ENCODE measurements at regions not wholly inside any gene's neighbourhood (a gene's known extent, or its start where the extent isn't known, plus 50 kb on each side); places are given as distances from the start of the nearest gene placed in this dataset.

GRCh38 chr6:115310156-115310555 is 750.5 kb downstream of the FRK start (continued):
- TF ChIP-seq ZNF251 (CRISPR knock-in tag; IDR thresholded peaks at IDR 0.05) (no peak), ZFAT (CRISPR knock-in tag; conservative IDR thresholded peaks at IDR 0.05) (no peak)

- H3K36me3 ChIP-seq (replicated peaks in 1 of 2; ENCODE audit: control insufficient read depth in 1 of 2, insufficient read depth in 2 of 2, low read length in 2 of 2), result no peaks in the 10 kb centered on the region
- BruUV-seq (replicated peaks), result no TSS peak
- H3K9ac ChIP-seq (ENCODE audit: insufficient read depth, low read depth, low read length), result no peak overlapping the region
- FAIRE-seq (no peak), DNase-seq (ENCODE audit: low spot score) (no peak), ATAC-seq (no peak)
- in situ Hi-C loops (cut with HindIII; ENCODE audit: extremely low pct_ligation_motif_present, low pct_unique_long_range_greater_than_20kb) (no loop called here), intact Hi-C loops (cut with micrococcal nuclease; ENCODE audit: unreplicated experiment) (no loop called here)
- H3K4me1 ChIP-seq (ENCODE audit: insufficient read depth, low read length), result no peaks in the 10 kb centered on the region
- no peaks in the 10 kb centered on the region for H3K79me2 ChIP-seq (ENCODE audit: insufficient read depth, low read length)
- no peak overlapping the region for H3K4me3 ChIP-seq (replicated peaks in 1 of 3; ENCODE audit: insufficient read depth in 1 of 3, low read depth in 2 of 3, low read length in 3 of 3)
- CTCF ChIA-PET (ENCODE audit: low intra/inter-chr PET ratio, low total read pairs), result no interaction called here
- 3% methylated on average over 4 of the region's 4 CpGs for WGBS (ENCODE audit: low lambda C conversion rate)
- no peaks in the 10 kb centered on the region for H3K9me3 ChIP-seq (ENCODE audit: low read length)
- H3K27ac ChIP-seq (ENCODE audit: extremely low read length, insufficient read depth, low read length), result no peak overlapping the region
- no peaks in the 10 kb centered on the region for H3K27me3 ChIP-seq (ENCODE audit: control insufficient read depth in 1 of 2, insufficient read depth in 2 of 2, low read length in 2 of 2)
- POLR2A ChIA-PET, result no interaction called here
- TF ChIP-seq MZF1 (CRISPR knock-in tag; IDR thresholded peaks at IDR 0.05; ENCODE audit: borderline replicate concordance), result no peak
- no peak for TF ChIP-seq ZSCAN31 (CRISPR knock-in tag; IDR thresholded peaks at IDR 0.05; ENCODE audit: low read depth)
- no peak for TF ChIP-seq HOXD1 (CRISPR knock-in tag; IDR thresholded peaks at IDR 0.05)
- TF ChIP-seq ZMAT3 (CRISPR knock-in tag; conservative IDR thresholded peaks at IDR 0.05), result no peak
- TF ChIP-seq ZNF280D (CRISPR knock-in tag; IDR thresholded peaks at IDR 0.05), result no peak
- TF ChIP-seq RFX3 (CRISPR knock-in tag; IDR thresholded peaks at IDR 0.05), result no peak
- TF ChIP-seq ZSCAN22 (CRISPR knock-in tag; IDR thresholded peaks at IDR 0.05), result no peak
- no peak for TF ChIP-seq GZF1 (CRISPR knock-in tag; IDR thresholded peaks at IDR 0.05)
- no peak for TF ChIP-seq ZNF263 (CRISPR knock-in tag; IDR thresholded peaks at IDR 0.05)
- no peak for TF ChIP-seq ZNF720 (CRISPR knock-in tag; IDR thresholded peaks at IDR 0.05)
- no peak for TF ChIP-seq BATF2 (CRISPR knock-in tag; IDR thresholded peaks at IDR 0.05)
- TF ChIP-seq ZNF337 (CRISPR knock-in tag; IDR thresholded peaks at IDR 0.05; ENCODE audit: borderline replicate concordance, low read depth), result no peak
- no peak for TF ChIP-seq ZNF343 (CRISPR knock-in tag; IDR thresholded peaks at IDR 0.05)
- TF ChIP-seq TAF1 (CRISPR knock-in tag; IDR thresholded peaks at IDR 0.05), result no peak
- no peak for TF ChIP-seq SIN3A (IDR thresholded peaks at IDR 0.05; ENCODE audit: borderline replicate concordance, low read depth, low read length)
- no peak for TF ChIP-seq ZNF569 (CRISPR knock-in tag; IDR thresholded peaks at IDR 0.05; ENCODE audit: borderline replicate concordance)
- TF ChIP-seq SSRP1 (CRISPR knock-in tag; IDR thresholded peaks at IDR 0.05), result no peak
- TF ChIP-seq MTA1 (CRISPR knock-in tag; IDR thresholded peaks at IDR 0.05; ENCODE audit: borderline replicate concordance), result no peak
- TF ChIP-seq ZNF574 (CRISPR knock-in tag; IDR thresholded peaks at IDR 0.05), result no peak
- no peaks in the 10 kb centered on the region for H4K20me1 ChIP-seq (ENCODE audit: insufficient read depth, low read length)
- no peak overlapping the region for H3K4me2 ChIP-seq (ENCODE audit: low read depth, low read length)
- no peak overlapping the region for H2AFZ ChIP-seq (ENCODE audit: low read length)
Observed at GRCh38 chr6:115302731-115303130, 758.0 kb downstream of the FRK start.

Data from HepG2 (cell line).